Tongue (tissue), 1 donor: ENCODE measurements at regions not wholly inside any gene's neighbourhood (a gene's known extent, or its start where the extent isn't known, plus 50 kb on each side); places are given as distances from the start of the nearest gene placed in this dataset.
A peak's percentile ranks its signal among the peaks of the same experiment; 100 is the strongest.
"Not testable (repeated sequence)": the region's sequence is repeated elsewhere in the genome, so short reads cannot be mapped to it uniquely, and the experiment has no call there.

Experiments used
- DNase-seq: peaks from one replicate; pipeline ENCODE4 v3.0.0-alpha.2; 2015

- DNase-seq: no peak
These were observed 64.9 kb downstream of the FAM170A start for GRCh38 chr5:119694284-119694683.

DNA sequence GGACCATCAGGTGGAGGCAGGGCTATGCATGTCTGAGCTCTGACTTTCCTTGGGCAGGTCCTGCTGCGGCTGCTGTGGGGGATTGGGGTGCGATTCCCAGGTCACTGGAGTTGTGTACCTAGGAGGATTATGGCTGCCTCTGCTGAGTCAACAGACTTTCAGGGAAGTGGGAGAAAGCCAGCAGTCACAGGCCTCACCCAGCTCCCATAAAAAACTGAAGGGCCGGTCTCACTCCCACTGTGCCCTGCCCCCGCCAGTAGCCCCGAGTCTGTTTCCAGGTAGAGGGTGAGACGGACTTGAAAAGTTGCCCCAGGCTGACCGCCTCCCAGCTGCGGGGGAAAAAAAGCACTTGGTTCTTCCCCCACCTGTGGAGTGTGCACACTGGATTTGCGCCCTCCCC is 76.7 kb downstream of the FAM170A start:
- DNase-seq: no peak

DNA sequence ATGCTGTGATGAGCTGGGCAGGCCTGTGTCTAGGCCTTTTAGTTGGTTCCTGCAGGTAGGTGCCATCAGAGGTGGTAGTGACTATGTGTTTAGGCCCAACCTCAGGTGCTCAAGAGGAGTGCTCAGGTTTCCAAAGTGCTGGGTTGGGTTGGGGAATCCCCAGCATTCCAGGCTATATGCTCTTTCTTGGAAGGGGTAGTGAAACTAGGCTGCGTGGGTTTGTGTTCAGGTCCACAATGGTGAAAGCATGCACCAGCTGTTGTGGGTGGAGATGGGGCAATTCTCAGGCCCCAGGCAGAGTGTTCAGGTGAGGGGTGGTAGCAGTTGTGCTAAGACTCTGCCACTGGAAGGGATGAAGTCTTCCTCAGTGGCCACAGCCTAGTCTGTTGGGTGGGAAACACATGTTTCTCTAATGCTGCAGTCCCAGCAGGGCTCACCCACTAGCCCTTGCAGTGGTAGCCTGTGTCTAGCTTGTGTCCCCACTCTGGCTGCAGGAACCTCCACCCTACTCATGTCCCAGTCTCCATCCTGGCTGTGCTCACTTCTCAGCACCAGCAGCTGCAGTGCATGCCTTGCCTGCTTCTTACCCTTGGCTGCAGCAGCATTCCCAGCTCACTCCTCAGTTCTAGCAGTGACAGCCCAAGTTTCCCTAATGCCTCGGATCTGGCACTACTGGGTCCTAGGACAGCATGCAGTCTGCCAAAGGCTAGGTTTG is 78.9 kb downstream of the FAM170A start:
- DNase-seq: no peak

DNA sequence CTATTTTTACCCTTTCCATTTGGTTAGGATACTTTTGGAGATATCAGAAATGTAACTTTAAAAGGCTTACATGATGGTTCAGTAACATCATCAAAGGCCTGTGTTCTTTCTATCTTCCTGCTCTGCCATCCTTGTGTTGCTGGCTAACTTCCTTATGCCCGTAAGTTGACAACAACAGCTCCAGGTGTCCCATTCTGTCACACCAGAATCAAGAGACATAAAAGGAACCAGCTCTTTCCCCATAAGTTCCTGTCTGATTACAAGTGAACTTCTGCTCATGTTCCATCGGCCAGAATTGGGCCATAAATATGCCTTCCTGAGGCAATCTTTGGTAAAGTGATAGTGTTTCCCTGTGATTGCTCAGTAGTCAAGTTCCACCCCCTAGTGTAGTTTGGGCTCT is 92.4 kb downstream of the FAM170A start:
- DNase-seq: no peak

GRCh38 chr5:119725291-119725690 is 95.9 kb downstream of the FAM170A start:
- not testable (repeated sequence) for DNase-seq

DNA sequence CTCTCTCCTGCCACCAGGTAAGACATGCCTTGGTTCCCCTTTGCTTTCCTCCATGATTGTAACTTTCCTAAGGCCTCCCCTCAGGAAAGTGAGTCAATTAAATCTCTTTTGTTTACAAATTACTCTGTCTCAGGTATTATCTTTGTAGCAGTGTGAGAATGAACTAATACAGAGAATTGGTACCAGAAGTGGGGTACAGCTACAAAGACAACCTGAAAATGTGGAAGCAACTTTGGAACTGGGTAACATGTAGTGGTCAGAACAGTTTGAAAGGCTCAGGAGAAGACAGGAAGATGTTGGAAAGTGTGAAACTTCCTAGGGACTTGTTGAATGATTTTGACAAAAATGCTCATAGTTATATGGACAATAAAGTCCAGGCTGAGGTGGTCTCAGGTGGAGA is 97.2 kb downstream of the FAM170A start:
- no peak for DNase-seq

DNA sequence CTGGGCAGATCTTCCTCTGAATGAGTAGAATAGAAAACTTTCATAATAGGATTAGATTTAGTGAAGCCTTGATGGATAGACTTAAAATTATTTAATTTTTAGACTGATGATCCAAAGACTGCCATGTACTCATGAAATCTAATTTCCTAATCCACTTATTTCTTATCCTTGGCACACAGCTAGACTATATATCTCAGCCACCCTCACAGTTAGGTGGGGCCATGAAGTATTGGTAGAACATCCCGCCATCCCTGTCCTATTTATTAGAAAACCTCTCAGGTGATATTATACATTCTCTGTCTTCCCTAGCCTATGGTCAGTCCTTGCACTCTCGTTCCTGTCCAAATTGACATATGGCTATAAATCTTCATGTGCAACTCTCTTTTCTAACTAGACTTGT is 110.9 kb downstream of the FAM170A start:
- DNase-seq: no peak

GRCh38 chr5:119741691-119742090 is 112.3 kb downstream of the FAM170A start:
- no peak for DNase-seq

- DNase-seq: no peak
These were observed 113.0 kb downstream of the FAM170A start for GRCh38 chr5:119742311-119742710.

DNA sequence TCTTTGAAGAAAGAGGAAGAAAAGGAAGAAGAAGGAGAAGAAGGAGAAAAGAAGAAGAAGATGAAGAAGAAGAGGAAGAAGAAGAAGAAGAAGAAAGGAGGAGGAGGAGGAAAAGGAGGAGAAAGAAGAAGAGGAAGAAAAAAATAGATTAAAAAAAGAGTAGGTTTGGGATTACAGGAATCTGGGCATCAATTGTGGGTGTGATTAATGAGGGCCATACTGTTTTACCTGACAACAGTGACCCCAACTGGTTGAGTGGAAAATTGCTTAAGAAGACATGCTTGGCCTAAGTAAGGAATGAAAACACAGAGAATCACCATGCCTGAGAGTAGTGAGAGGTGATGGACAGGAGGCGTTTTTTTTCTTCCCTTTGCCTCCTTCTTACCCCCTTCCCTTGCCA is 114.6 kb downstream of the FAM170A start:
- DNase-seq: peak; percentile 24

GRCh38 chr5:119745976-119746375 is 116.6 kb downstream of the FAM170A start:
- no peak for DNase-seq

DNA sequence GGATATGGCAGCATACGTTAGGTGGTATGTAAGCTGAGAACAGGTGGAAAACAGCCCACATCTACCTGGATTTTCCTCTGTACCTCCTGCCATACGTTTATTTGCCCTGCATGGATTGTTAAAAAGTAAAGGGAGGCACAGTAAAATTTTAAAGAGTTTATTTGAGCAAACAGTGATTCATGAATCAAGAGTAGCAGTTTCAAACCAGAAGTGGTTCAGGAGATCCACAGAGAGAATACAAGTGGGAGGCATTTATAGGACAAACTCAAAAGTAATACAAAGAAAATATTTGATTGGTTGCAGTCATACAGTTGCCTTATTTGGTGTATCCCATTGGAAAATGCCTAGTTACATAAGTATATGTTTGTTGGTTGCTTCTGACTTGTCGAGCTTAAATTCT is 117.6 kb downstream of the FAM170A start:
- no peak for DNase-seq

- no peak for DNase-seq
These were observed 121.8 kb downstream of the FAM170A start for GRCh38 chr5:119750887-119751733.

GRCh38 chr5:119751734-119752094 is 122.4 kb downstream of the FAM170A start:
- no peak for DNase-seq

DNA sequence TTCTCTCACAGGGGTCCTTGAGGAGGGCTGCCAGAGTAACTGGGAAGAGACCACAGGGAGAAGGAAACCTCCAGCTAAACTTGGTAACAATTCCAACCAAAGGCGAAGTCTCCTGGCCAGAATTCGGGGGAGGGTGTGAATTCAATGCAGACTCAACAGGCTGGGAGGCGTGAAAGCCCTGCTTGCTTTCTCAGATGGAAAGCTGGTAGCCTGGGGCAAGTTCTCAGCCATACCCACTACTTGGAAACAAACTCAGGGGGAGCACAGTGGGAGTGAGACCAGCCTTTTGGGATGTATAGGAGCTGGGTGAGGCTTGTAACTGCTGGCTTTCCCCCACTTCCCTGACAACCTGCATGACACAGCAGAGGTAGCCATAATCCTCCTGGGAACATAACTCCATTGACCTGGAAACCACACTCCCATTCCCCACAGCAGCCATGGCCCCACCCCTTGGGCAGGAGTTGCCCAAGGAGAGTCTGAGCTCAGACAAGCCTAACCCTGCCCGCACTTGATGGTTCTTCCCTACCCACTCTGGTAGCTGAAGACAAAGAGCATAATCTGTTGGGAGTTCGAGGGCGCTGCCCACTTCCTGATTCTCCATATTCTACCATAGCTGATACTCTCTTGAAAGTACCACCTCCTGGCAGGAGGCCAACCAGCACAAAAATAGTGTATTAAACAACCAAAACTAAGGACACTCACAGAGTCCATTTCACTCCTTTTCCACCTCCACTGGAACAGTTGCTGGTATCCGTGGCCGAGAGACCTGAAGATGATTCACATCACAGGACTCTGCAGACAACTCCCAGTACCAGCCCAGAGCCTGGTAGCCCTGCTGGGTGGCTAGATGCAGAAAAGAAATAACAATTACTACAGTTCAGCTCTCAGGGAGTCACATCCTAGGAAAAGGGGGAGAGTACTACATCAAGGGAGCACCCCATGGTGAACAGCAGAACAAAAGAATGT is 123.8 kb downstream of the FAM170A start:
- no peak for DNase-seq

DNA sequence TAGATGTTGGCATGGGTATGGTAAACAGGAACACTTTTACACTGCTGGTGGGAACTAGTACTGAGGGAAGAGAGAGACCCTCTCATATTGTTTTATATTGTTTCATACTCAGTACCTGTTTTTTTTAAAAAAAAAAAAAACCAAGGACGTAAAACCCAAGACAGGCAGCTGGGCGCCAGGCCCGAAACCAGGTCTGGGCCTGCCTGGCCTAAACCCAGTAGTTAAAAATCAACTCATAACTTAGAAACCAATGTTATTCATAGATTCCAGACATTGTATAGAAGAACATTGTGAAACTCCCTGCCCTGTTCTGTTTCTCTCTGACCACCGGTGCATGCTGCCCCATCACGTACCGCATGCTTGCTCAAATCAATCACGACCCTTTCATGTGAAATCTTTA is 125.5 kb downstream of the FAM170A start:
- not testable (repeated sequence) for DNase-seq

- no peak for DNase-seq
These were observed 127.9 kb downstream of the FAM170A start for GRCh38 chr5:119757276-119757675.

GRCh38 chr5:119769695-119770693 is 140.6 kb downstream of the FAM170A start:
- DNase-seq: not testable (repeated sequence)

DNA sequence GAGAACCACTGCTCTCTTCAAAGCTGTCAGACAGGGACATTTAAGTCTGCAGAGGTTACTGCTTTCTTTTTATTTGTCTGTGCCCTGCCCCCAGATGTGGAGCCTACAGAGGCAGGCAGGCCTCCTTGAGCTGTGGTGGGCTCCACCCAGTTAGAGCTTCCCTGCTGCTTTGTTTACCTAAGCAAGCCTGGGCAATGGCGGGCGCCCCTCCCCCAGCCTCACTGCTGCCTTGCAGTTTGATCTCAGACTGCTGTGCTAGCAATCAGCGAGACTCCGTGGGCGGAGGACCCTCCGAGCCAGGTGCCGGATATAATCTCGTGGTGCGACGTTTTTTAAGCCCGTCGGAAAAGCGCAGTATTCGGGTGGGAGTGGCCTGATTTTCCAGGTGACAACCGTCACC is 150.8 kb downstream of the FAM170A start:
- not testable (repeated sequence) for DNase-seq

DNA sequence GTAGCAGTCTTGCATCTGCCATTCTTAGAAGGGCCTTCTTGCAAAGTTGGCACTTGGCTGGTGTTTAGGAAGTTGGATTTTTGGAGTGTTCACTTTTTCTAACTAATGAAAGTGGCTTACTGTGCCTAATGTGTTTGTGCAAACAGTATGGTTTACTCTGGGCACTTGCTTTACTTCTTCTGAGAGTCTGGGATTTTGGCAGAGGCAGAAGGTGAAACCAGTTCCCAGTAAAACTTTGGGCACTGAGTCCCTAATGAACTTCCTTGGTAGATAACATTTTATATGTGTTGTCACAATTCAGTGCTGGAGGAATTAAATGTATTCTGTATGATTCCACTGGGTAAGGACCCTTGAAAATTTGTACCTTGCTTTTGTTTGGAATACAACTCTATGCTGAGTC is 155.7 kb downstream of the FAM170A start:
- DNase-seq: no peak

DNA sequence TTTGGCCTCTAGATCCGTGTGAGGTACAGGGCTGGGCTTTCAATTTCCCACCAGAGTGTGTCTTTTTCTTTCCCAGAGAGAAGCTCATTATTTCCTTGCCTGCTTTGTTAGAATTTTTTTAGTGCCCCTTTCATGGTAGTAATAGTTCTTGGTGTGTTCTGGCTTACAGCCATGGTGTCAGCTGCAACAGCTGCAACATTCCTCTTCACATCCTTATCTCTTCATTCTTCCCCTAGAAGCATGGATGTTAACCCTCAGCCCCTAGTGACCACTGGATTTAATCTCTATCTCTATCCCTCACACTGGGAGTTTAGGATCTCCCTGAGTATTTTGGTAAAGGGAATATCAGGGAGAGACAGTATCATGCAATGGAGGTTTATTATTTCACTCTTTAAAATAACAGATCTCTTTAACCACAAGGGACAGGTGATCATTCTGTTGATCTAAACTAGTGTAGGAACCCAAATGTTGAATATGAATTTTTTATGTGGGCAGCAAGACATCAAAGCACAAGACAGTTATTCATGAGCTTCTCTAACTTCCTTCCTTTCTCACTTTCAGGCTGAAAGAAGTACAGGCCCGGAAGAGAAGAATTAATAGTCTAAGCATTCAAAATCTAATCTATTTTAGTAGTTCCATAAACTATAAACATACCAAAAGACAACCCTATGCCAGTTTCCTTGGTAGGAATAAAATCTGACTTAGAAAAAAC is 160.2 kb downstream of the FAM170A start:
- peak; percentile 77 for DNase-seq
